ENCODE measurements at regions not wholly inside any gene's neighbourhood (a gene's known extent, or its start where the extent isn't known, plus 50 kb on each side); places are given as distances from the start of the nearest gene placed in this dataset.

GRCh38 chrX:42673301-42673810 is 104.6 kb downstream of the PPP1R2C start:
- H3K4me1 ChIP-seq (ENCODE audit: control insufficient read depth, insufficient read depth, low read length), result no peaks in the 10 kb centered on the region
- POLR2A ChIA-PET, result no interaction called here

More at GRCh38 chrX:42673301-42673810, 104.6 kb downstream of the PPP1R2C start:
- Histone ChIP-seq H3K9me3 (ENCODE audit: control insufficient read depth, insufficient read depth, low read depth, low read length) (no peaks in the 10 kb centered on the region), H3K4me3 (ENCODE audit: low read depth, low read length) (no peak overlapping the region), H3K27ac (ENCODE audit: extremely low read depth, low read depth, low read length) (no peak overlapping the region), H3K36me3 (ENCODE audit: control insufficient read depth in 2 of 2, insufficient read depth in 1 of 2, low read length in 2 of 2) (no peaks in the 10 kb centered on the region)
- TF ChIP-seq ZNF701 (tag by site-specific recombination; IDR thresholded peaks at IDR 0.05), result no peak
- TF ChIP-seq HIC1 (tag by site-specific recombination; IDR thresholded peaks at IDR 0.05), result no peak
- no peak for TF ChIP-seq WT1 (tag by site-specific recombination; IDR thresholded peaks at IDR 0.05)
- TF ChIP-seq ZNF292 (tag by site-specific recombination; IDR thresholded peaks at IDR 0.05; ENCODE audit: borderline replicate concordance, low read depth), result no peak
- TF ChIP-seq PRDM10 (tag by site-specific recombination; IDR thresholded peaks at IDR 0.05), result no peak
- no peak for TF ChIP-seq ZBTB10 (tag by site-specific recombination; IDR thresholded peaks at IDR 0.05)
- TF ChIP-seq ZNF280D (tag by site-specific recombination; IDR thresholded peaks at IDR 0.05), result no peak
- no peak for TF ChIP-seq KLF9 (tag by site-specific recombination; IDR thresholded peaks at IDR 0.05; ENCODE audit: low read depth)
- TF ChIP-seq GLIS2 (tag by site-specific recombination; IDR thresholded peaks at IDR 0.05), result no peak
- TF ChIP-seq MZF1 (tag by site-specific recombination; IDR thresholded peaks at IDR 0.05; ENCODE audit: borderline replicate concordance), result no peak
- TF ChIP-seq, protein P1, sequence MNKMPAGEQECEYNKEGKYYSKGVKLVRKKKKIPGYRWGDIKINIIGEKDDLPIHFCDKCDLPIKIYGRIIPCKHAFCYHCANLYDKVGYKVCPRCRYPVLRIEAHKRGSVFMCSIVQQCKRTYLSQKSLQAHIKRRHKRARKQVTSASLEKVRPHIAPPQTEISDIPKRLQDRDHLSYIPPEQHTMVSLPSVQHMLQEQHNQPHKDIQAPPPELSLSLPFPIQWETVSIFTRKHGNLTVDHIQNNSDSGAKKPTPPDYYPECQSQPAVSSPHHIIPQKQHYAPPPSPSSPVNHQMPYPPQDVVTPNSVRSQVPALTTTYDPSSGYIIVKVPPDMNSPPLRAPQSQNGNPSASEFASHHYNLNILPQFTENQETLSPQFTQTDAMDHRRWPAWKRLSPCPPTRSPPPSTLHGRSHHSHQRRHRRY (tag by site-specific recombination; IDR thresholded peaks at IDR 0.05), result no peak
- no peak for TF ChIP-seq ZNF670 (tag by site-specific recombination; IDR thresholded peaks at IDR 0.05; ENCODE audit: low read depth)
- TF ChIP-seq ZNF174 (tag by site-specific recombination; IDR thresholded peaks at IDR 0.05), result no peak
- TF ChIP-seq ZNF529 (tag by site-specific recombination; IDR thresholded peaks at IDR 0.05; ENCODE audit: insufficient replicate concordance), result no peak
- no peak for TF ChIP-seq TRIM28 (IDR thresholded peaks at IDR 0.05; ENCODE audit: borderline replicate concordance, low read length)
- TF ChIP-seq ZNF148 (tag by site-specific recombination; IDR thresholded peaks at IDR 0.05; ENCODE audit: borderline replicate concordance), result no peak
- TF ChIP-seq YY1 (tag by site-specific recombination; IDR thresholded peaks at IDR 0.05), result no peak
- CTCF ChIA-PET, result no interaction called here

All from HEK293 (cell line).